ENCODE measurements at regions not wholly inside any gene's neighbourhood (a gene's known extent, or its start where the extent isn't known, plus 50 kb on each side); places are given as distances from the start of the nearest gene placed in this dataset.

GRCh38 chr5:124253203-124253810 lies 493.1 kb downstream of the ZNF608 start:
- no peaks in the 10 kb centered on the region for H3K4me1 ChIP-seq
- DNase-seq, result no peak
- TF ChIP-seq POLR2A (IDR thresholded peaks at IDR 0.05), result no peak
- TF ChIP-seq, protein P1, sequence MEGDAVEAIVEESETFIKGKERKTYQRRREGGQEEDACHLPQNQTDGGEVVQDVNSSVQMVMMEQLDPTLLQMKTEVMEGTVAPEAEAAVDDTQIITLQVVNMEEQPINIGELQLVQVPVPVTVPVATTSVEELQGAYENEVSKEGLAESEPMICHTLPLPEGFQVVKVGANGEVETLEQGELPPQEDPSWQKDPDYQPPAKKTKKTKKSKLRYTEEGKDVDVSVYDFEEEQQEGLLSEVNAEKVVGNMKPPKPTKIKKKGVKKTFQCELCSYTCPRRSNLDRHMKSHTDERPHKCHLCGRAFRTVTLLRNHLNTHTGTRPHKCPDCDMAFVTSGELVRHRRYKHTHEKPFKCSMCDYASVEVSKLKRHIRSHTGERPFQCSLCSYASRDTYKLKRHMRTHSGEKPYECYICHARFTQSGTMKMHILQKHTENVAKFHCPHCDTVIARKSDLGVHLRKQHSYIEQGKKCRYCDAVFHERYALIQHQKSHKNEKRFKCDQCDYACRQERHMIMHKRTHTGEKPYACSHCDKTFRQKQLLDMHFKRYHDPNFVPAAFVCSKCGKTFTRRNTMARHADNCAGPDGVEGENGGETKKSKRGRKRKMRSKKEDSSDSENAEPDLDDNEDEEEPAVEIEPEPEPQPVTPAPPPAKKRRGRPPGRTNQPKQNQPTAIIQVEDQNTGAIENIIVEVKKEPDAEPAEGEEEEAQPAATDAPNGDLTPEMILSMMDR (IDR thresholded peaks at IDR 0.05), result no peak
- H3K9me3 ChIP-seq, result no peaks in the 10 kb centered on the region
- no peaks in the 10 kb centered on the region for H3K36me3 ChIP-seq
- intact Hi-C loops (cut with DNase I), result no loop called here
- H3K27ac ChIP-seq, result no peak overlapping the region
- no peak for ATAC-seq
- H3K27me3 ChIP-seq, result no peaks in the 10 kb centered on the region
- no peak overlapping the region for H3K4me3 ChIP-seq
- WGBS (ENCODE audit: insufficient coverage, low coverage, low lambda C conversion rate, missing lambda C conversion rate), result 79% methylated on average over 10 of the region's 11 CpGs

DNA sequence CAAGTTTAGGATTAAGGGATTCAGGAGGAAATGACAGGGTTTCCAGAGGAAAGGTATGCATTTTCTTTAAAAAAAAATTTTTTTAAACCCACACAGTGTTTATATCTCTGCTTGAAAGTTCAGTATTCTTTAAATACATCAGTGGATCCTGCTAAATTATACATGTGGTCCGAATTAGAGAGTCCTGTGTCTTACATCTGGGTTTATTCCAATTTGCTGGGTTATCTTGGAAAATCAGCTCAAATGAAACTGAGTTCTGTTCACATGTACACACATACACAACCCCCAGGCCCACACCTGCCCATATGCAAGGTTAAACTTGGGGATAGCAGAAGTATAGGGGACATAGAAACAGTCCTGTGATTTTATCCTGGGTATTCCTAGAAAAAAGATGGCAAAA lies 493.7 kb downstream of the ZNF608 start:
- no peak overlapping the region for H3K4me3 ChIP-seq
- no peaks in the 10 kb centered on the region for H3K27me3 ChIP-seq
- TF ChIP-seq, protein P1 (IDR thresholded peaks at IDR 0.05), result no peak
- TF ChIP-seq POLR2A (IDR thresholded peaks at IDR 0.05), result no peak
- no peaks in the 10 kb centered on the region for H3K36me3 ChIP-seq
- no peak for ATAC-seq
- no peak for DNase-seq
- H3K27ac ChIP-seq, result no peak overlapping the region
- no peaks in the 10 kb centered on the region for H3K4me1 ChIP-seq
- 36% methylated on average over 1 of the region's 1 CpG for WGBS (ENCODE audit: insufficient coverage, low coverage, low lambda C conversion rate, missing lambda C conversion rate)
- intact Hi-C loops (cut with DNase I), result no loop called here
- H3K9me3 ChIP-seq, result peaks cover 0 to 4% (median 0%) of the 10 kb centered on the region in 4 donors

DNA sequence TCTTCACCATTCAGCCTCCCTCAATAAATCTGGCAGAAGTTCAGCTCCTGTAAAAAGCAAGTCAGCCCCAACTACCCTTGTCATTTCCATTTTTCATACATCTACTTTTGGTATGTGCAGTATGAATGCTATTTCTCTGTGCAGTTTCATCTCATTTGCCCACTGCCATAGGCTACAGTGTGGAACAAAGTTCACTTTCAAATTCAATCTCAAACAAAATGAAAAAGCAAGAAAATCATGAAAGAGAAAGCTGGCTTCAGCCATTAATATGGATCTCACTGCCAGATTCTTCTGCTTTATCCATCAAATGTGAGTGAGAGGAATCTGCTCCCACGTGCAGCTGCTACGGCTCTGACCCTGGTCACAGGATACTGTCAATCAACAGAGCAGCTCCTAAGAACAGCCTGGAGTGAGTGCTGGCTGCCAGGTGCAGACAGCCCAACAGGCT lies 494.2 kb downstream of the ZNF608 start:
- WGBS (ENCODE audit: insufficient coverage, low coverage, low lambda C conversion rate, missing lambda C conversion rate), result 33% methylated on average over 2 of the region's 2 CpGs
- Histone ChIP-seq H3K27me3 (no peaks in the 10 kb centered on the region), H3K4me3 (no peak overlapping the region), H3K4me1 (no peaks in the 10 kb centered on the region), H3K36me3 (no peaks in the 10 kb centered on the region), H3K27ac (no peak overlapping the region), H3K9me3 (peaks cover 0 to 4% (median 0%) of the 10 kb centered on the region in 4 donors)
- intact Hi-C loops (cut with DNase I), result no loop called here
- DNase-seq (no peak), ATAC-seq (no peak)
- TF ChIP-seq POLR2A (IDR thresholded peaks at IDR 0.05), result no peak
- TF ChIP-seq, protein P1 (IDR thresholded peaks at IDR 0.05), result no peak

DNA sequence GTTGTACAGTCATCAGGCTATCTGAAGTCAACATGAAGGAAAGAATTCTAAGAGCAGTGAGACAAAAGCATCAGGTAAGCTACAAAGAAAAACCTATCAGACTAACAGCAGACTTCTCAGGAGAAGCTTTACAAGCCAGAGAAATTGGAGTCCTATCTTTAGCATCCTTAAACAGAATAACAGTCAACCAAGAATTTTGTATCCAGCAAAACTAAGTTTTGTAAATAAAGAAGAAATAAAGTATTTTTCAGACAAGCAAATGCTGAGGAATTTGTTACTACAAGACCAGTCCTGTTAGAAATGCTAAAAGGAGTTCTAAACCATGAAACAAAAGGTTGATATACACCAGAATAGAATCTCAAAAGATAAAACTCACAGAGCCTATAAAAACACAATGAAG lies 501.2 kb downstream of the ZNF608 start:
- no peak for TF ChIP-seq POLR2A (IDR thresholded peaks at IDR 0.05)
- TF ChIP-seq, protein P1 (IDR thresholded peaks at IDR 0.05), result no peak
- no peak for DNase-seq
- ATAC-seq, result no peak
- Histone ChIP-seq H3K9me3 (peaks cover 0 to 4% (median 0%) of the 10 kb centered on the region in 4 donors), H3K36me3 (no peaks in the 10 kb centered on the region), H3K27me3 (no peaks in the 10 kb centered on the region), H3K27ac (no peak overlapping the region), H3K4me3 (no peak overlapping the region), H3K4me1 (no peaks in the 10 kb centered on the region)
- intact Hi-C loops (cut with DNase I), result no loop called here

DNA sequence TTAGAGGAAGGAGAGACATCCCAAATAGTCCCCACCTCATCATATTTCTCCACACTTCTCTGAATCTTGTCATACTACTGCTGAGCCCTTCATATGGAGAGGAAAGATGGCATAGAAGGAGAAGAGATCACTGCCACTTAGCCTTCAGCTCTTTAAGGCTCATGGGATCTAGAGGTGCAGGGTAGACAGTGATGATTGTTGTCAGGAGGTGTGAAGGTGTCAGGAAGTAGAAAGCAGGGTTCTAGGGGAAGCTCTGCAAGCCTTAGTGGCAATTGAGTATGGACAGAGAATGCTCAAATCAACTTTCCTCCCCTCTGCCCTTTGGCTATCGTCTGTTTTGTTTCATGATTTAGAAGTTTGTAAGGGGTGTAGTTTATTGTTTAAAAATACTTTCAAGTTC lies 505.7 kb downstream of the ZNF608 start:
- Histone ChIP-seq H3K27ac (no peak overlapping the region), H3K9me3 (no peaks in the 10 kb centered on the region), H3K36me3 (no peaks in the 10 kb centered on the region), H3K4me3 (no peak overlapping the region), H3K27me3 (no peaks in the 10 kb centered on the region), H3K4me1 (no peaks in the 10 kb centered on the region)
- ATAC-seq (no peak), DNase-seq (no peak)
- TF ChIP-seq, protein P1 (IDR thresholded peaks at IDR 0.05), result no peak
- TF ChIP-seq POLR2A (IDR thresholded peaks at IDR 0.05), result no peak
- WGBS (ENCODE audit: insufficient coverage, low coverage, low lambda C conversion rate, missing lambda C conversion rate), result 85% methylated on average over 1 of the region's 1 CpG
- intact Hi-C loops (cut with DNase I), result no loop called here

Measured in right lobe of liver (tissue), 6 donors.